Nucleus accumbens (tissue), 56 donors: ENCODE measurements at regions not wholly inside any gene's neighbourhood (a gene's known extent, or its start where the extent isn't known, plus 50 kb on each side); places are given as distances from the start of the nearest gene placed in this dataset.

ENCODE experiments used
- DNase-seq, 56 donors: peaks; one replicate each; lab custom pipeline; 2025; lab: John Stamatoyannopoulos, UW

- no peak for DNase-seq
These were observed 402.6 kb downstream of the KLF12 start for GRCh38 chr13:73731564-73731963.

GRCh38 chr13:73730014-73730413 lies 404.2 kb downstream of the KLF12 start:
- no peak for DNase-seq

GRCh38 chr13:73729046-73729445 lies 405.2 kb downstream of the KLF12 start:
- DNase-seq: no peak

GRCh38 chr13:73722120-73722519 lies 412.1 kb downstream of the KLF12 start:
- peak in 1 of 56 donors; percentile 29 for DNase-seq

- DNase-seq: no peak
These were observed 412.6 kb downstream of the KLF12 start for GRCh38 chr13:73721571-73721970.

- DNase-seq: no peak
These were observed 413.9 kb downstream of the KLF12 start for GRCh38 chr13:73720216-73720840.

GRCh38 chr13:73718246-73718645 lies 416.0 kb downstream of the KLF12 start:
- DNase-seq: no peak

- no peak for DNase-seq
These were observed 416.6 kb downstream of the KLF12 start for GRCh38 chr13:73717632-73718031.

GRCh38 chr13:73715911-73716510 lies 418.2 kb downstream of the KLF12 start:
- DNase-seq: no peak

- DNase-seq: no peak
These were observed 418.9 kb downstream of the KLF12 start for GRCh38 chr13:73715114-73715910.

- DNase-seq: no peak
These were observed 419.7 kb downstream of the KLF12 start for GRCh38 chr13:73714522-73714921.

GRCh38 chr13:73708393-73708985 lies 425.7 kb downstream of the KLF12 start:
- peak in 24 of 56 donors; percentile 0 to 72 (median 17) for DNase-seq

- DNase-seq: no peak
These were observed 429.6 kb downstream of the KLF12 start for GRCh38 chr13:73704587-73704986.

- DNase-seq: no peak
These were observed 430.6 kb downstream of the KLF12 start for GRCh38 chr13:73703606-73704005.

- no peak for DNase-seq
These were observed 431.7 kb downstream of the KLF12 start for GRCh38 chr13:73702419-73703071.

- DNase-seq: no peak
These were observed 433.0 kb downstream of the KLF12 start for GRCh38 chr13:73701160-73701559.

- no peak for DNase-seq
These were observed 435.3 kb downstream of the KLF12 start for GRCh38 chr13:73698859-73699258.

- DNase-seq: no peak
These were observed 437.0 kb downstream of the KLF12 start for GRCh38 chr13:73697166-73697565.

GRCh38 chr13:73696713-73697112 lies 437.5 kb downstream of the KLF12 start:
- no peak for DNase-seq

GRCh38 chr13:73696271-73696670 lies 437.9 kb downstream of the KLF12 start:
- no peak for DNase-seq

GRCh38 chr13:73695325-73695724 lies 438.9 kb downstream of the KLF12 start:
- DNase-seq: no peak
